22Rv1 (cell line): ENCODE measurements at regions not wholly inside any gene's neighbourhood (a gene's known extent, or its start where the extent isn't known, plus 50 kb on each side); places are given as distances from the start of the nearest gene placed in this dataset.

Experiments
- CTCF ChIP-seq: fragments of 450-650 bp; IDR thresholded peaks from 2 replicates; pipeline ENCODE4 v1.5.1; 2017; ENCODE audit warnings: mild to moderate bottlenecking
- ZFX ChIP-seq: fragments of 450-650 bp; IDR thresholded peaks from 2 replicates; pipeline ENCODE4 v1.6.1; 2017; ENCODE audit warnings: antibody characterized with exemption, borderline replicate concordance

GRCh38 chr11:97254790-97255189 lies 865.0 kb downstream of the JRKL start:
- TF ChIP-seq ZFX (no peak), CTCF (no peak)
